NT2/D1 (cell line): ENCODE measurements at regions not wholly inside any gene's neighbourhood (a gene's known extent, or its start where the extent isn't known, plus 50 kb on each side); places are given as distances from the start of the nearest gene placed in this dataset.

Source experiments
- SUZ12 ChIP-seq: IDR thresholded peaks from 2 replicates; pipeline ENCODE4 v1.6.1; 2011; ENCODE audit not compliant: insufficient read length, insufficient read depth; ENCODE audit errors: extremely low read depth
- YY1 ChIP-seq: IDR thresholded peaks from 2 replicates; pipeline ENCODE4 v1.6.1; 2011; ENCODE audit not compliant: insufficient read length, insufficient read depth
- ZNF274 ChIP-seq: IDR thresholded peaks from 2 replicates; pipeline ENCODE4 v1.6.1; 2011; ENCODE audit warnings: mild to moderate bottlenecking, low read depth, low read length

GRCh38 chr2:235300368-235301201, 193.3 kb upstream of the AGAP1 start:
- no peak for TF ChIP-seq ZNF274
- no peak for TF ChIP-seq YY1
- no peak for TF ChIP-seq SUZ12
